NCI-H774 (cell line): ENCODE measurements at regions not wholly inside any gene's neighbourhood (a gene's known extent, or its start where the extent isn't known, plus 50 kb on each side); places are given as distances from the start of the nearest gene placed in this dataset.
A peak's percentile ranks its signal among the peaks of the same experiment; 100 is the strongest.

ENCODE experiments used
- DNase-seq: peaks from one replicate; lab custom pipeline; 2025; lab: John Stamatoyannopoulos, UW

- no peak for DNase-seq
These were observed 51.1 kb downstream of the GARRE1 start for GRCh38 chr19:34305221-34306083.

GRCh38 chr19:34306213-34306661 is 51.9 kb downstream of the GARRE1 start:
- no peak for DNase-seq

- DNase-seq: no peak
These were observed 52.5 kb downstream of the GARRE1 start for GRCh38 chr19:34306824-34307223.

- no peak for DNase-seq
These were observed 54.3 kb downstream of the GARRE1 start for GRCh38 chr19:34308381-34309367.

- no peak for DNase-seq
These were observed 55.2 kb downstream of the GARRE1 start for GRCh38 chr19:34309368-34310138.

- peak; percentile 75 for DNase-seq
These were observed 54.5 kb upstream of the GPI start for GRCh38 chr19:34310494-34310981.

- no peak for DNase-seq
These were observed 51.8 kb upstream of the GPI start for GRCh38 chr19:34313188-34313587.

- DNase-seq: no peak
These were observed 50.3 kb upstream of the GPI start for GRCh38 chr19:34314437-34315313.
